Fibroblast of lung (primary cell): ENCODE measurements at regions not wholly inside any gene's neighbourhood (a gene's known extent, or its start where the extent isn't known, plus 50 kb on each side); places are given as distances from the start of the nearest gene placed in this dataset.
"Not testable (repeated sequence)": the region's sequence is repeated elsewhere in the genome, so short reads cannot be mapped to it uniquely, and the experiment has no call there.

Experiments
- DNase-seq, 2 donors: peaks; one replicate each; pipeline versions ENCODE4 v3.0.0 to v3.0.0-alpha.2; 2010; ENCODE audit warnings: low read depth in 2 of 2
- H2AFZ ChIP-seq: 2 replicates; pipeline ENCODE4 v1.5.1; 2012; ENCODE audit warnings: low read length, control low read depth, inconsistent platforms
- H3K27ac ChIP-seq: 2 replicates; pipeline ENCODE4 v1.5.1; 2011; ENCODE audit warnings: low read length, control low read depth; ENCODE audit not compliant: insufficient read depth
- H3K27me3 ChIP-seq: 2 replicates; pipeline ENCODE4 v1.5.1; 2011; ENCODE audit warnings: mild to moderate bottlenecking, low read length; ENCODE audit not compliant: control insufficient read depth, insufficient read depth
- H3K36me3 ChIP-seq: 2 replicates; pipeline ENCODE4 v1.5.1; 2011; ENCODE audit warnings: low read length; ENCODE audit not compliant: control insufficient read depth, insufficient read depth
- H3K4me1 ChIP-seq: 2 replicates; pipeline ENCODE4 v1.5.1; 2011; ENCODE audit warnings: low read length; ENCODE audit not compliant: control insufficient read depth, insufficient read depth; ENCODE audit errors: extremely low read depth
- H3K4me2 ChIP-seq: 2 replicates; pipeline ENCODE4 v1.5.1; 2011; ENCODE audit warnings: low read length, control low read depth; ENCODE audit not compliant: insufficient read depth; ENCODE audit errors: extremely low read depth
- H3K4me3 ChIP-seq, 4 experiments: fragments of 200-600 bp in 1 of 4; sonication (generic) in 1 of 4; replicated peaks in 1 of 4; 2 replicates each; pipeline ENCODE4 v1.5.1; 2011 to 2016; ENCODE audit warnings: low read length in 4 of 4, low read depth in 3 of 4, mild to moderate bottlenecking in 3 of 4, control low read depth in 2 of 4, inconsistent platforms in 1 of 4, mixed read lengths in 1 of 4; ENCODE audit not compliant: insufficient read depth in 1 of 4; ENCODE audit errors: control extremely low read depth in 1 of 4
- H3K79me2 ChIP-seq: 2 replicates; pipeline ENCODE4 v1.5.1; 2012; ENCODE audit warnings: mild to moderate bottlenecking, low read length, inconsistent platforms; ENCODE audit not compliant: control insufficient read depth, insufficient read depth
- H3K9ac ChIP-seq: 2 replicates; pipeline ENCODE4 v1.5.1; 2011; ENCODE audit warnings: mild to moderate bottlenecking, low read length, control low read depth; ENCODE audit not compliant: insufficient read depth
- H3K9me3 ChIP-seq: 2 replicates; pipeline ENCODE4 v1.5.1; 2012; ENCODE audit warnings: low read depth, low read length; ENCODE audit not compliant: control insufficient read depth, insufficient read depth
- H4K20me1 ChIP-seq: 2 replicates; pipeline ENCODE4 v1.5.1; 2011; ENCODE audit warnings: low read length; ENCODE audit not compliant: control insufficient read depth, insufficient read depth; ENCODE audit errors: extremely low read depth
- EZH2 ChIP-seq: IDR thresholded peaks from 2 replicates; pipeline ENCODE4 v1.5.1; 2012; ENCODE audit warnings: low read length, control low read depth, mild to moderate bottlenecking; ENCODE audit errors: missing control alignments
- TF ChIP-seq, protein P1 (sequence below), 2 donors: IDR thresholded peaks in 1 of 2; conservative IDR thresholded peaks in 1 of 2; 1 replicate in 1 of 2; 2 replicates in 1 of 2; pipeline ENCODE4 v1.5.1; 2011 to 2012; ENCODE audit warnings: low read length in 2 of 2, control low read depth in 1 of 2, inconsistent platforms in 1 of 2, low read depth in 1 of 2, mild to moderate bottlenecking in 1 of 2

- H3K9ac ChIP-seq, result no peak overlapping the region
- TF ChIP-seq, protein P1, sequence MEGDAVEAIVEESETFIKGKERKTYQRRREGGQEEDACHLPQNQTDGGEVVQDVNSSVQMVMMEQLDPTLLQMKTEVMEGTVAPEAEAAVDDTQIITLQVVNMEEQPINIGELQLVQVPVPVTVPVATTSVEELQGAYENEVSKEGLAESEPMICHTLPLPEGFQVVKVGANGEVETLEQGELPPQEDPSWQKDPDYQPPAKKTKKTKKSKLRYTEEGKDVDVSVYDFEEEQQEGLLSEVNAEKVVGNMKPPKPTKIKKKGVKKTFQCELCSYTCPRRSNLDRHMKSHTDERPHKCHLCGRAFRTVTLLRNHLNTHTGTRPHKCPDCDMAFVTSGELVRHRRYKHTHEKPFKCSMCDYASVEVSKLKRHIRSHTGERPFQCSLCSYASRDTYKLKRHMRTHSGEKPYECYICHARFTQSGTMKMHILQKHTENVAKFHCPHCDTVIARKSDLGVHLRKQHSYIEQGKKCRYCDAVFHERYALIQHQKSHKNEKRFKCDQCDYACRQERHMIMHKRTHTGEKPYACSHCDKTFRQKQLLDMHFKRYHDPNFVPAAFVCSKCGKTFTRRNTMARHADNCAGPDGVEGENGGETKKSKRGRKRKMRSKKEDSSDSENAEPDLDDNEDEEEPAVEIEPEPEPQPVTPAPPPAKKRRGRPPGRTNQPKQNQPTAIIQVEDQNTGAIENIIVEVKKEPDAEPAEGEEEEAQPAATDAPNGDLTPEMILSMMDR (conservative IDR thresholded peaks at IDR 0.05 in 1 of 2, IDR thresholded peaks at IDR 0.05 in 1 of 2; ENCODE audit: low read depth in 1 of 2, low read length in 2 of 2), result no peak
- no peak for TF ChIP-seq EZH2
- no peaks in the 10 kb centered on the region for H3K36me3 ChIP-seq
Observed at GRCh38 chr2:121068851-121069250, 216.2 kb downstream of the TFCP2L1 start.

GRCh38 chr2:121069434-121069969 is 215.5 kb downstream of the TFCP2L1 start:
- TF ChIP-seq, protein P1 (conservative IDR thresholded peaks at IDR 0.05 in 1 of 2, IDR thresholded peaks at IDR 0.05 in 1 of 2; ENCODE audit: low read depth in 1 of 2, low read length in 2 of 2), result no peak
- TF ChIP-seq EZH2, result no peak
- H3K27ac ChIP-seq, result no peak overlapping the region
- H4K20me1 ChIP-seq, result no peaks in the 10 kb centered on the region
- peaks cover 18% of the 10 kb centered on the region for H3K27me3 ChIP-seq
- no peaks in the 10 kb centered on the region for H3K79me2 ChIP-seq
- DNase-seq, result no peak
- H3K4me1 ChIP-seq, result no peaks in the 10 kb centered on the region
- H3K36me3 ChIP-seq, result no peaks in the 10 kb centered on the region
- H3K4me2 ChIP-seq, result no peak overlapping the region
- no peak overlapping the region for H3K9ac ChIP-seq
- H2AFZ ChIP-seq, result no peak overlapping the region
- no peak overlapping the region for H3K4me3 ChIP-seq
- no peaks in the 10 kb centered on the region for H3K9me3 ChIP-seq

More at GRCh38 chr2:121068851-121069250, 216.2 kb downstream of the TFCP2L1 start:
- Histone ChIP-seq H3K4me1 (no peaks in the 10 kb centered on the region), H3K79me2 (no peaks in the 10 kb centered on the region), H4K20me1 (no peaks in the 10 kb centered on the region), H3K27me3 (peaks cover 21% of the 10 kb centered on the region), H3K9me3 (no peaks in the 10 kb centered on the region), H3K4me2 (no peak overlapping the region), H3K4me3 (no peak overlapping the region), H2AFZ (no peak overlapping the region), H3K27ac (no peak overlapping the region)
- DNase-seq, result no peak

GRCh38 chr2:121070061-121070460 is 214.9 kb downstream of the TFCP2L1 start:
- H3K27ac ChIP-seq, H3K9ac ChIP-seq, H3K4me2 ChIP-seq, H3K79me2 ChIP-seq, H3K36me3 ChIP-seq, H2AFZ ChIP-seq, H3K4me3 ChIP-seq, H3K9me3 ChIP-seq, DNase-seq, H4K20me1 ChIP-seq, H3K4me1 ChIP-seq: not testable (repeated sequence)
- peaks cover 13% of the 10 kb centered on the region for H3K27me3 ChIP-seq
